PFSK-1 (cell line): ENCODE measurements at regions not wholly inside any gene's neighbourhood (a gene's known extent, or its start where the extent isn't known, plus 50 kb on each side); places are given as distances from the start of the nearest gene placed in this dataset.

ENCODE experiments used
- POLR2AphosphoS5 ChIP-seq: IDR thresholded peaks from 2 replicates; pipeline ENCODE4 v1.6.1; 2012; ENCODE audit warnings: low read depth, mild to moderate bottlenecking, control low read depth, low read length, moderate library complexity
- REST ChIP-seq, 2 experiments: IDR thresholded peaks; 2 replicates each; pipeline versions ENCODE4 v1.6.1 to v1.8.0; 2011 to 2012; ENCODE audit warnings: low read depth in 2 of 2, low read length in 2 of 2, control low read depth in 1 of 2, inconsistent platforms in 1 of 2, mild to moderate bottlenecking in 1 of 2, moderate library complexity in 1 of 2; ENCODE audit not compliant: insufficient read depth in 1 of 2
- SIN3A ChIP-seq: IDR thresholded peaks from 2 replicates; pipeline ENCODE4 v1.6.1; 2012; ENCODE audit warnings: mild to moderate bottlenecking, low read length, moderate library complexity, borderline replicate concordance; ENCODE audit not compliant: insufficient read depth
- TAF1 ChIP-seq: IDR thresholded peaks from 2 replicates; pipeline ENCODE4 v1.6.1; 2012; ENCODE audit warnings: low read length, control low read depth, borderline replicate concordance; ENCODE audit not compliant: insufficient read depth

- TF ChIP-seq REST (IDR thresholded peaks at IDR 0.05; ENCODE audit: insufficient read depth in 1 of 2, low read depth in 2 of 2, low read length in 2 of 2) (no peak), TAF1 (no peak), POLR2AphosphoS5 (no peak), SIN3A (no peak)
Observed at GRCh38 chr5:88399561-88399960, 130.9 kb upstream of the TMEM161B start.
